ENCODE measurements at regions not wholly inside any gene's neighbourhood (a gene's known extent, or its start where the extent isn't known, plus 50 kb on each side); places are given as distances from the start of the nearest gene placed in this dataset.

DNA sequence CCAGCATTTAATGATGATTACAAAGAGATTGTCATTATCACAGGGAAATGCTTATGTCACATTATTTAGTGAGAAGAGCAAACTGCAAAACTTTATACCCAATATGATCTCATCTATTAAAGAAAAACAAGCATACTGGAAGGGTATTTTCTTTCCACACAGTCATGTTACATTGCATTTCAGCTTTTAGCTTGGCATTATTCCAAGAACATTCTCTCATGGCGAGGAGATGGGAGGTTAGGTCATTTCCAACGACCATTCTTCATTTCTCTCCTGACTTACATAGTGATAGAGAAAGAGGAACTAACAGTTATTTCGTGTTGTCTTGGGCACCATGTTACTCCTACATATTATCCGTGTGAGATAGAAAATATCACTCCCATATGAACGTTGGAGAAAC, 309.4 kb upstream of the XYLT1 start:
- TF ChIP-seq GATA2 (IDR thresholded peaks at IDR 0.05; ENCODE audit: low read depth, low read length): no peak
- no peak for TF ChIP-seq GATA3 (IDR thresholded peaks at IDR 0.05; ENCODE audit: low read depth, low read length)
